NCI-H226 (cell line): ENCODE measurements at regions not wholly inside any gene's neighbourhood (a gene's known extent, or its start where the extent isn't known, plus 50 kb on each side); places are given as distances from the start of the nearest gene placed in this dataset.

Experiments used
- DNase-seq: peaks from one replicate; pipeline ENCODE4 v3.0.0-alpha.2; 2015

DNA sequence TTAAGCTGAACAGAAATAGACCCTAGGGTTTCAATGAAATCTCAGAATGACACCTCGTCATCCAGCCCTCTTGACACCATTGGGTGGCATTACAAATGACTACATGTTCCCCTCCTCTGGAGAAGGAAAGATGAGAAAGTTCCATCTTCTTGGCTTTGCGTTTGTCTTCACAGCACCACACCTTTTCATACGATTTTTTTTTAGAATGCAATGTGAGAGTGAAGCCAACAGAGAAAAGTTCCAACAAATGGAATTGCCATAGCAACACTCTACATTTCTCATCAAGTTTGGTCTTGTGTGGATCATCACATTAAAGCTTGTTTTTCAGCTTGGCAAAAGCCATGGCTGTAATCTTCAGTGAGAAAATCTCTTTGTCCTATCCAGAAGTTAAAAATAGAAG lies 183.4 kb upstream of the SNX7 start:
- DNase-seq, result no peak

GRCh38 chr1:98472878-98473277 lies 188.6 kb upstream of the SNX7 start:
- DNase-seq, result no peak

- DNase-seq, result no peak
Observed at GRCh38 chr1:98471633-98472032, 189.9 kb upstream of the SNX7 start.

DNA sequence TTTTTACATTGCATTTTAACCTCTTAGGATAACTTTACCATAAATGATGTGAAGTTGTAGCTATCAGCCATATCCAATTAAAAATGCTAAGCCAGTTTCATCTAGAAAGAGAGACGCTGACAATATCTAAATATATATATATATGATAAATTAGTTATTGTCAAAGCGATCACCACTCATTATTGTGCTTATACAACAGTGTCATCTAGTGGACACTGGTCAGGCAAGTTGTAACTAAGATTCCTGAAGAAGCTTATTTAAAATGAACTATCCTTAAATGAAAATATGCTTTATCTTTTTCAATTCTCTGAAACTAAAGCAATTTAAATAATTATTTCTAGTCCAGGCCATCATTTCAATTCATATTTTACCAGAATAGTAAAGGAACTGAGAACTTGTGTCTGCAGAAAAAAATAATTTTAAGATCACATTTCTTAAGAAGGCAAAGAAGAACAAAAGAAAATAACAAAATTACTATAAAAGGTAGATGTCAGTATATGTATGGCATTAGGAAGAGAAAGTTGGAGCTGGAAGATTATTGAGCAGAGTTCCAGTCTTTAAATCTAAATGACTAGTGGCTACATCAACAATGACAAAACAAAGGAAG lies 193.3 kb upstream of the SNX7 start:
- DNase-seq, result peak; percentile 41

- no peak for DNase-seq
Observed at GRCh38 chr1:98467586-98467985, 193.9 kb upstream of the SNX7 start.

DNA sequence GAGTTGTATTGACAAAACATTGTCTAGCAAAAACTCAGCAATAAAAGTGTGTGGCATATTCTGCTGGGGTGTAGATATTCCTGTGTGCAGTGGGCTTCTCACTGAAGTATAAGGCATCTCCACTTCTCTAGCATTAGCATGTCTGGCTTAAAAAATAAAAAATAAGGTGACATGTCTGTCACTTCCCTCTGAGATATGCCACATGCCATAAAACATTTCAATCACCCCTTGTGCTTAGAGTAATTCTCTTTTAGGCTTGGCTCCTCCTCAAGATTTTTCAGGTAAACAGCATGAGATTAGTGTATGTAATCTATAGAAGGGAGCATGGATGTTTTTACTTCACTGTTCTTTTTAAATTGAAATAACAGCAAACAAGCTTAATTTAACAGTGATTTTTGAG lies 194.4 kb upstream of the SNX7 start:
- no peak for DNase-seq

- DNase-seq, result no peak
Observed at GRCh38 chr1:98461873-98462385, 199.6 kb upstream of the SNX7 start.

DNA sequence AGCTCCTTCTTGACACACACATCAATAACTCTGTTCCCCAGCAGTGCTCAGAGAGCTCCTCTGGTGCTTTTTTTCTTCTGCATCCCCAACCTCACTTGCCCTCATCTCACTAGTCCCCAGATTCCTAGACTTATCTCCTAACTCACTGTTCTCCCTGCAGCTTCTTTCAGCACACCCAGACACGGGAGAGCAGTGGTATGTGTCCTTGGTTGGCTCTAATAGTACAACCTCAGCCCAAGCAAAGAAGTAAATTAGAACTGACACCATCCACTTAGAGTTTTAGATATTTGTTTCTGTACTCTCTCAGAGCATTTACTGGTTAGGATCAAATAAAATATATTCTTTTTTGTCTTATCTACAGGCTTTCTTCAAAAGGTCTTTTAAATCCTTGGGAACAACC lies 201.4 kb upstream of the SNX7 start:
- no peak for DNase-seq

GRCh38 chr1:98459486-98459870 lies 202.0 kb upstream of the SNX7 start:
- DNase-seq, result no peak

GRCh38 chr1:98458511-98459485 lies 202.7 kb upstream of the SNX7 start:
- peak; percentile 7 for DNase-seq

GRCh38 chr1:98457248-98457647 lies 204.3 kb upstream of the SNX7 start:
- no peak for DNase-seq

GRCh38 chr1:98454666-98455065 lies 206.9 kb upstream of the SNX7 start:
- no peak for DNase-seq

DNA sequence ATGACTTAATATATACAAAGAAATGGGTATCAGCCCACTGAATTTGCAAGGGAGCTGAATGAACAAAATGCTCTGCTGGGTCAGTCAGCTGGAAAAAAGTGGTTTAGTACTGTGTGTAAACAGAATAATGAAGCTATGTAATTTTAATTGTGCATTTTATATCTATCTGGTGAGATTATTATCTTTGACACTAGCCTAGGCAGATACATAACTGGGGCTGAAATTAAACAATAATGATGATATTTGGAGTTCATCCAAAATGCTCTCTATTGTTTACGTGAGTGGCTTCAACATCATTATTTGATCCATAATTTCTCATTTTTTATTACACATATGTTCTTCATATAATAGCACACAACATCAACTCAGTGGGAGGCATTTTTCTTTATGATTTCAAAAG lies 208.5 kb upstream of the SNX7 start:
- no peak for DNase-seq

DNA sequence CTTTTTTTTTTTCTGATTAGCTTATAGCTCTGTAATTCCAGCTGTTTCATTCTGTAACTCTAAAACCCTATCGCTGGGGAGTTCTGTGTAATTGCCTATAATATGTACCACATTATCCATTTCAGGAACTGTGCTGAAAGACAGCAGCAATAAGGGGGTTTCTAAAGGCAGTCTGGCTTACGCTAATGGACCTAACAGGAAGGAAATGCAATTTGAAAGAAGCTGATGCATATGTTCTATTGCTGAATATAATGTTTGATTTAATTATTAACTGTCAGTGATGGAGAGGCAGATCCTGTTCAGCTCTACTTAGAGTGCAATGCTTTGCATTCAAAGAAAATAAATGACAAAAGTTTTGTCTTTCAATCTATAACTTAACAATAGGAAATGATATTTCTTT lies 209.4 kb upstream of the SNX7 start:
- no peak for DNase-seq

DNA sequence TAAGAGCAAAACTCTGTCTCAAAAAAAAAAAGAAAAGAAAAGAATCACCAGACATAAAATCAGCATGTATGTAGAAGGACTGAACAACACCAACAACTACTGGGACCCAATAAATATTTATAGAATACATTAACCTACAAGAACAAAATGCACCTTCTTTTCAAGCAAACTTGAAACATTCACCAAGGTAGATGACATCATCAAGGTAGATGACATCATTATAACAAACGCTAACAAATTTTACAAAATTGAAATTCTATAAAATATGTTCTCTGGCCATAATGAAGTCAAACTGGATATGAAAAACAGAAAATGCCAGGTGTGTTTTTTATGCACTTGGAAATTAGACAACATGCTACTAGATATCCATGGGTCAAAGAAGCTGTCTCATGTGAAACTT lies 220.2 kb upstream of the SNX7 start:
- DNase-seq, result no peak

DNA sequence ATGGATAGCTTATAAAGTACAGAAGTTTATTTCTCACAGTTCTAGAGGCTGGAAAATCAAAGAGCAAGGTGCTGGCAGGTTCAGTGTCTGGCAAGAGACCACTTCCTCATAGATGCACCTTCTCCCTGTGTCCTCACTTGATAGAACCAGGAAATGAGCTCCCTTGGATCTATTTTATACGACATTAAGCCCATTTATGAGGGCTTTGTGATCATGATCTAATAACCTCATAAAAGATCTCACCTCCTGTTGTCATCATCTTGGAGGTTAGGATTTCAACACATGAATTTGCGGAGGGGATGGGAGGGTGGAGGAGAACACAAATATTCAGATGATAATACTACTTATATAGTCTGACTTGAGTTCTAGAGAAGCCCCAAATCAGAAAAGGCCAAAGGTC lies 222.1 kb upstream of the SNX7 start:
- DNase-seq, result no peak

DNA sequence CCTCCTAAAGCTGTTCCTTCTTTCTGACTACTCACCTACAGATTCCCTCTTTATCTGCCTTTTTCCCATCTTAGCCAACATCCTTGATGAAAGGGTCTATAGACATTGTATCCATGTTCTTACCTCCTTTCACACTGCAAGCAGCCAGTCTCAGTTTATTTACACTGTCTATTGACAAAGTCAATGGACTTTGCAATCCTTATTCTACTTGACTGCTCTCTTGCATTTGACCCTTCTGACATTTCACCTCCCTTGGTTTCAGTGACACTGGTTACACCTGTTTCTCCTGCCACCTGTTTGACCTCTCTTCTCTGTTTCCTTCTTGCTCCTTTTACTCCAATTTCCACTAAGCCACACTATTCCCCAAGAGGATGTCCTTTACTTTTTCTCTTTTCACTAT lies 224.0 kb upstream of the SNX7 start:
- no peak for DNase-seq

GRCh38 chr1:98437011-98437410 lies 224.5 kb upstream of the SNX7 start:
- no peak for DNase-seq

DNA sequence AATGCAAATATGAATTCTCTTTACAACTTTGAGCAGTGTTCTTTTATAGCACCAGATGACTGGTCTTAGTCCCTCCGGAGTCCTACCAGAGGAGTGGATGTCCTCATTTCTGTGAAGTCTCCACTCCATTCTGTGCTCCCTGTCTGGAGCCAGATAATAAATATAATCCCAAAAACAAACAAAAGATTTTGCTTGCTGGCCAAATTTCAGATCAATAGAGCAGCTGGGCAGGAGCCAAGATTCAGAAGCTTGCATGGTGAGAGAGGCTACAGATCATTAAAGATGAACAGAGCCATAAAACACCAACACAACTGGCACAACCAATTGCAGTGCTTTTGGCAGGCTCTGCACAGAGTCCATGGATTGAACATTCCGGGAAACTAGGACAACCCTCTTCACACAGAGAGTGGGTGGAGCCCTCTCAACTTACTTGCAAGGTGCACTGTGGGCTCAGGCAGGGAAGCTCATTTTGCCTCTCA lies 231.5 kb upstream of the SNX7 start:
- no peak for DNase-seq

DNA sequence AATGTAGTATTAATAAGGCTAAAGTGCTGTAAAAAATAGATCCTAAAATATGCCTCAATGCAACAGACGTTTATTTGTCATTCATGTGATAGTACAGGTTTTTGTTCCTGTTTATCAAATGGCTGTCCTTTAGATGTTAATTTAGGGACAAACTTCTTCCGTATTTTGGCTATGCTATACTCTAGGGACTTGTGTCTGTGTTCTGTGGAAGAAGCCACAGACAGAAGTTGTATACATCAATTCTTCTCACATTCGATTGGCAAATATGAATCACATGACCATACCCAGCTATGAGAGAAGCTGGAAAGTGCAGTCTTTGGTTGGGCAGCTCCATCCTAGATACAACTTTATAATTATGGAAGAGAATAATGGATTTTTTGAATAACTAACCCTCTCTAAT lies 232.7 kb upstream of the SNX7 start:
- no peak for DNase-seq

GRCh38 chr1:98427664-98428063 lies 233.9 kb upstream of the SNX7 start:
- DNase-seq, result no peak

DNA sequence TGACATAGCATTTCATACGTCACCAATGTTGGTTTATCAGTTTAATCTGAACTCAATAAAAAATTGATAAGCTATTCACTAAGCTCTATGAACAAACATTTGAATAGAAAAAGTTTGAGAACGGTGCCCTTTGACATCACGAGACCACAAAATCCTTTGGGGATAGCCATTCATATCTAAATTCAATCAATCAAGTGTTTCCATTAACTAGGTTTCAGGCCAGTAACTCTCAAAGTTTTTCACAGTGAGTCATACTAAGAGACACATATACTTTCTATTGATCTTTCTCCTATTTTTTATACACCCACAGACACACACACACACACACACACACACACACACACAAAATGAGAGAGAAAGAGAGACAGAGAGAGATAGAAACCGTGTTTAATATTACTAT lies 235.4 kb upstream of the SNX7 start:
- DNase-seq, result no peak

DNA sequence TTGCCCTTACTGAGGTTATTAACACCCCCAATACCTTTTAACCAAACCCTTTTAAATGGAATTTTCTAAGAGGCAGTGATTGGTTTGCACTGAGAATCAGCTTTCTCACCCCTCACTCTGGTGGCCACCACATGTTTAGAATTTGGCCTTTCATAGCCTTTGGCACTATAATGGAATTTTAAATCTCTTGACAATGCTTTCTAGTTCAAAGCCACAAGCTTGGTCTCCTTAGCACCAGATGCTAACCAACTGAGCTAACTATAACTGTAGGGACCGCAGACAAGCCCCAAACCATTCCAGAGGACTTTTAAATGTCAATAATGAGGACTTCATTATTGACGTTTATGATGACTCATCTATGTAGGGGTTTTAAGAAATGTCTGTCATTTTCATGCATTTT lies 238.7 kb upstream of the SNX7 start:
- no peak for DNase-seq

GRCh38 chr1:98421085-98421435 lies 240.5 kb upstream of the SNX7 start:
- no peak for DNase-seq
